B cell (primary cell): ENCODE measurements at regions not wholly inside any gene's neighbourhood (a gene's known extent, or its start where the extent isn't known, plus 50 kb on each side); places are given as distances from the start of the nearest gene placed in this dataset.

Source experiments
- EZH2 ChIP-seq: IDR thresholded peaks from 2 replicates; pipeline ENCODE4 v1.6.1; 2012; ENCODE audit warnings: borderline replicate concordance, low read depth, mild to moderate bottlenecking, moderate library complexity, low read length; ENCODE audit not compliant: insufficient read depth, poor library complexity, severe bottlenecking
- TF ChIP-seq, protein P1 (sequence below): fragments of 200-600 bp; IDR thresholded peaks from one replicate; pipeline ENCODE4 v1.8.0; 2022; ENCODE audit warnings: antibody characterized with exemption, mild to moderate bottlenecking

DNA sequence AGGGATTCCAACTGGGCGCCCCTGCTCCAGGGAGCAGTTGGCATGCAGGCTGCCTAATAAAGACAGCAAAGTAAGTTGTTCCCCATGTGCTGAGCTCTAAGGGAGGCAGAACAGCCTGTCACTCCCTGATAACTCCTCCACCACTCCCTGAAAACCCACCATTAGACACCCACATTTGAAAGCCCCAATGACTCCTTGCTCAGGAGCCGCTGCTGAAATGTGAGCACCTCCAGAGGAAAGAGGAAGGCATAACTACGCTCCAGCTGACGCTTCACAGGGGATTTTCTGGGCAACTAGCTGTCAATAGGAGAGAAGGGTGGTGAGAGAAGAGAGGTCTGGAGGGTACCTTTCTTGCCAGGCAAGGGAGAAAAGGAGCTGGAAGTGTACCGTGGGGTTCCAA lies 62.5 kb downstream of the NPY1R start:
- TF ChIP-seq, protein P1, sequence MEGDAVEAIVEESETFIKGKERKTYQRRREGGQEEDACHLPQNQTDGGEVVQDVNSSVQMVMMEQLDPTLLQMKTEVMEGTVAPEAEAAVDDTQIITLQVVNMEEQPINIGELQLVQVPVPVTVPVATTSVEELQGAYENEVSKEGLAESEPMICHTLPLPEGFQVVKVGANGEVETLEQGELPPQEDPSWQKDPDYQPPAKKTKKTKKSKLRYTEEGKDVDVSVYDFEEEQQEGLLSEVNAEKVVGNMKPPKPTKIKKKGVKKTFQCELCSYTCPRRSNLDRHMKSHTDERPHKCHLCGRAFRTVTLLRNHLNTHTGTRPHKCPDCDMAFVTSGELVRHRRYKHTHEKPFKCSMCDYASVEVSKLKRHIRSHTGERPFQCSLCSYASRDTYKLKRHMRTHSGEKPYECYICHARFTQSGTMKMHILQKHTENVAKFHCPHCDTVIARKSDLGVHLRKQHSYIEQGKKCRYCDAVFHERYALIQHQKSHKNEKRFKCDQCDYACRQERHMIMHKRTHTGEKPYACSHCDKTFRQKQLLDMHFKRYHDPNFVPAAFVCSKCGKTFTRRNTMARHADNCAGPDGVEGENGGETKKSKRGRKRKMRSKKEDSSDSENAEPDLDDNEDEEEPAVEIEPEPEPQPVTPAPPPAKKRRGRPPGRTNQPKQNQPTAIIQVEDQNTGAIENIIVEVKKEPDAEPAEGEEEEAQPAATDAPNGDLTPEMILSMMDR: no peak
- no peak for TF ChIP-seq EZH2
